K562 (cell line): ENCODE measurements at regions not wholly inside any gene's neighbourhood (a gene's known extent, or its start where the extent isn't known, plus 50 kb on each side); places are given as distances from the start of the nearest gene placed in this dataset.

ENCODE experiments used
- ATAC-seq: fragments of 200-7000 bp; cut with Tn5 transposase; 3 replicates; pipeline ENCODE4 v1.9.1; 2020; ENCODE audit warnings: moderate library complexity
- BruUV-seq: library from RNA; stranded (reverse); fragments of 400-500 nt; replicated peaks from 2 replicates; lab custom pipeline; 2021; lab: Mats Ljungman, UMichigan
- CTCF ChIA-PET: fragments of 300-600 bp; formaldehyde crosslinking; extraction: SDS; loops from one replicate; lab custom pipeline; 2021; ENCODE audit warnings: low intra/inter-chr PET ratio; lab: Yijun Ruan, JAX
- POLR2A ChIA-PET: fragments of 300-600, 350-650 bp; sonication (Branson Sonifier 250); formaldehyde crosslinking; extraction: SDS; loops from one replicate; lab custom pipeline; 2021; ENCODE audit warnings: antibody characterized with exemption, inconsistent platforms; lab: Yijun Ruan, JAX
- DNase-seq, 4 experiments: peaks; one replicate each; pipeline versions ENCODE4 v3.0.0 to v3.0.0-alpha.2; 2011 to 2018; ENCODE audit warnings: low spot score in 3 of 4, mixed read lengths in 3 of 4; ENCODE audit errors: extremely low read depth in 1 of 4
- FAIRE-seq: peaks from 2 replicates; lab custom pipeline; 2011; peaks lifted over from hg19 to GRCh38; lab: Jason Lieb, UNC
- H2AFZ ChIP-seq: 2 replicates; pipeline ENCODE4 v1.6.0; 2011; ENCODE audit warnings: low read depth, low read length, control low read depth, inconsistent platforms
- H3K27ac ChIP-seq: fragments of 200-600 bp; 3 replicates; pipeline ENCODE4 v1.8.0; 2011; ENCODE audit warnings: low read depth, mild to moderate bottlenecking, control low read depth, inconsistent platforms, low read length, moderate library complexity, mixed read lengths; ENCODE audit errors: extremely low read depth
- H3K27me3 ChIP-seq, 2 experiments: fragments of 300-600 bp in 1 of 2; 2 replicates in 1 of 2; 3 replicates in 1 of 2; pipeline versions ENCODE4 v1.6.0 to v1.8.0; 2011; ENCODE audit warnings: inconsistent platforms in 2 of 2, low read length in 2 of 2, mild to moderate bottlenecking in 1 of 2, mixed read lengths in 1 of 2, moderate library complexity in 1 of 2; ENCODE audit not compliant: control insufficient read depth in 2 of 2, insufficient read depth in 2 of 2
- H3K36me3 ChIP-seq: fragments of 300-600 bp; 3 replicates; pipeline ENCODE4 v1.8.0; 2011; ENCODE audit warnings: mild to moderate bottlenecking, low read length, inconsistent platforms; ENCODE audit not compliant: control insufficient read depth, insufficient read depth
- H3K4me1 ChIP-seq, 2 experiments: fragments of 200-600 bp in 1 of 2; replicated peaks in 1 of 2; 2 replicates in 1 of 2; 3 replicates in 1 of 2; pipeline versions ENCODE4 v1.5.1 to v1.8.0; 2011; ENCODE audit warnings: inconsistent platforms in 2 of 2, low read length in 2 of 2, mild to moderate bottlenecking in 1 of 2, mixed read lengths in 1 of 2, moderate library complexity in 1 of 2; ENCODE audit not compliant: control insufficient read depth in 2 of 2, insufficient read depth in 2 of 2
- H3K4me2 ChIP-seq: 2 replicates; pipeline ENCODE4 v1.6.1; 2011; ENCODE audit warnings: low read length, control low read depth, inconsistent platforms, mixed read lengths; ENCODE audit not compliant: insufficient read depth
- H3K4me3 ChIP-seq: fragments of 200-600 bp; sonication (generic), shearing (Covaris generic); 2 replicates; pipeline ENCODE4 v1.5.1; 2016; ENCODE audit warnings: control low read depth, inconsistent platforms
- H3K79me2 ChIP-seq: fragments of 200-600 bp; 3 replicates; pipeline ENCODE4 v1.8.0; 2011; ENCODE audit warnings: low read length, inconsistent platforms; ENCODE audit not compliant: control insufficient read depth, insufficient read depth
- H3K9ac ChIP-seq, 2 experiments: 2 replicates each; pipeline versions ENCODE4 v1.6.0 to v1.6.1; 2011; ENCODE audit warnings: low read depth in 2 of 2, low read length in 2 of 2, control low read depth in 1 of 2, inconsistent platforms in 1 of 2, mild to moderate bottlenecking in 1 of 2, mixed read lengths in 1 of 2; ENCODE audit not compliant: insufficient read depth in 1 of 2
- H3K9me1 ChIP-seq: one replicate; pipeline ENCODE4 v1.6.0; 2011; ENCODE audit warnings: inconsistent platforms, mild to moderate bottlenecking, low read length, moderate library complexity; ENCODE audit not compliant: control insufficient read depth, insufficient read depth
- H3K9me3 ChIP-seq: replicated peaks from 2 replicates; pipeline ENCODE4 v1.5.1; 2011; ENCODE audit warnings: low read depth, low read length, inconsistent platforms; ENCODE audit not compliant: control insufficient read depth, insufficient read depth
- H4K20me1 ChIP-seq: replicated peaks from 2 replicates; pipeline ENCODE4 v1.6.1; 2011; ENCODE audit warnings: low read length, inconsistent platforms, mixed read lengths; ENCODE audit not compliant: control insufficient read depth, insufficient read depth
- CEBPB ChIP-seq: fragments of 450-650 bp; IDR thresholded peaks from 2 replicates; pipeline ENCODE4 v1.6.1; 2016; ENCODE audit warnings: missing genetic modification characterization, missing compliant biosample characterization
- DDX20 ChIP-seq: fragments of 450-650 bp; IDR thresholded peaks from 2 replicates; pipeline ENCODE4 v1.6.1; 2016; ENCODE audit warnings: missing genetic modification characterization, low read depth, mild to moderate bottlenecking, missing compliant biosample characterization, moderate library complexity
- POLR2B ChIP-seq: fragments of 450-650 bp; IDR thresholded peaks from 2 replicates; pipeline ENCODE4 v1.6.1; 2018; ENCODE audit warnings: low read depth; ENCODE audit not compliant: partially characterized antibody
- RFX1 ChIP-seq: fragments of 450-650 bp; IDR thresholded peaks from 2 replicates; pipeline ENCODE4 v1.6.1; 2016; ENCODE audit warnings: mild to moderate bottlenecking, moderate library complexity
- ZFP30 ChIP-seq: fragments of 250-450 bp; sonication (Bioruptor Pico); IDR thresholded peaks from 2 replicates; pipeline ENCODE4 v1.8.0; 2022; ENCODE audit warnings: moderate library complexity, mild to moderate bottlenecking, inconsistent platforms, borderline replicate concordance
- WGBS: fragments of 100-300 bp; shearing (Covaris generic); methylation state at CpG from one replicate; pipeline ENCODE4 v1.1.6; 2016; ENCODE audit warnings: low coverage, mixed read lengths; ENCODE audit not compliant: insufficient coverage; ENCODE audit errors: missing lambda C conversion rate; 5-methylcytosine and 5-hydroxymethylcytosine counted together
- in situ Hi-C: fragments of 300-500 bp; cut with MboI; formaldehyde crosslinking; loops from 4 replicates; pipeline ENCODE4 v1.15.0; 2018; ENCODE audit warnings: inconsistent platforms, mixed read lengths
- intact Hi-C: fragments of 100-400 bp; cut with micrococcal nuclease; formaldehyde crosslinking; loops from 2 replicates; pipeline ENCODE4 v1.14.2; 2022
- TF ChIP-seq, protein P1 (sequence below): sonication (generic); formaldehyde crosslinking; IDR thresholded peaks from 2 replicates; pipeline ENCODE4 v1.8.0; 2022; ENCODE audit warnings: missing genetic modification reagents, mild to moderate bottlenecking, borderline replicate concordance

DNA sequence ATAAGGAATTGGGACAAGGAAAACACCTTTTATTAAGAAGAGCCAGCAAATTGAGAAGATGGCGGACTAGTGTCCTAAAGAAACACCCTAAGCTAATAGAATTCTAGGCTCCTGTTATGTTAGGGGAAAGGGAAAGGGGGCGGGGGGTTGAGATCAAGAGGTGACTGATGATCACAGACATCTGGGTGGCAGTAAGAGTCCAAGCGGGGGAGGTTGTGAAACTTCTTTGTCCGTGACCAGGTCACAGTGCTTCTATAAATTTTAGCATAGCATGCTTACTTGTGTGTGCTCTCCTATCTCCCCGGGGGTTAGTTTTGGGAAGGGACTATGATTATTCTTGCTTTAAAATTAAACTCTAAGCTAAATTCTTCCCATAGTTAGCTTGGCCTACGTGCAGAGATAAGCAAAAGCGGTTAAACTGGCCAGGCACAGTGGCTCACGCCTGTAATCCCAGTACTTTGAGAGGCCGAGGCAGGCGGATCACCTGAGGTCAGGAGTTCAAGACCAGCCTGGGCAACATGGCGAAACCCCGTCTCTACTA is 262.1 kb downstream of the SKIDA1 start:
- in situ Hi-C loops = no loop called here
- FAIRE-seq = no peak

DNA sequence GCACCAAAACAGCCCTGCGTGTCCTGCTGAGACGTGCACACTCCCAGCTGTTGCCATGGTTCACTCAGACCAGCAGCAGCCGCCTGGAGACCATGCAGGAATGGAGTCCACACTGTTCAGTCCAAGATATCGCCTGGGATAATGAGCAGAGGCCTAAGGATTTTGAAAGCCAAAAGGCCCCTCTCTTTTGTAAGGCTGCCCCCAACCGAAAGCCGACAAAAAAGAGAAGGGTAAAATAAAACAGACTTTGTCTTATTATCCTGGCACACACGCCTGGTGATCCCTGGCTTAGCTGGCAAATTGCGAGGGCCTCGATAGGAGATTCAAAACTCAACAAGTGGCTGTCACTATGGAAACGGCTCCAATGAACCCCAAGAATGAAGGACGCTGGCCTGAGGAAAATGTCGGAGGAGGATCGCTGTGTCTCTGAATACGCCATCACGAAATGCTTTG is 263.6 kb downstream of the SKIDA1 start:
- Histone ChIP-seq H3K27me3 (peaks cover 0 to 5% of the 10 kb centered on the region in 2 experiments; a peak in 2 of 5 replicates), H3K9me1 (no peaks in the 10 kb centered on the region), H3K79me2 (no peaks in the 10 kb centered on the region), H4K20me1 (no peaks in the 10 kb centered on the region), H2AFZ (peak overlapping the region; percentile 3; the same call in 1 of the 2 replicates), H3K4me2 (no peak overlapping the region), H3K9me3 (no peaks in the 10 kb centered on the region), H3K9ac (no peak overlapping the region), H3K36me3 (no peaks in the 10 kb centered on the region), H3K27ac (no peak overlapping the region), H3K4me3 (no peak overlapping the region), H3K4me1 (peaks cover 0 to 7% of the 10 kb centered on the region in 2 experiments; a peak in 1 of 5 replicates)
- intact Hi-C loops = no loop called here
- 47% methylated on average over 13 of the region's 15 CpGs for WGBS
- BruUV-seq = no TSS peak
- in situ Hi-C loops = no loop called here
- peak; percentile 26; the same call in 1 of the 3 replicates for ATAC-seq
- ChIA-PET CTCF (no interaction called here), POLR2A (no interaction called here)
- no peak for FAIRE-seq
- TF ChIP-seq, protein P1, sequence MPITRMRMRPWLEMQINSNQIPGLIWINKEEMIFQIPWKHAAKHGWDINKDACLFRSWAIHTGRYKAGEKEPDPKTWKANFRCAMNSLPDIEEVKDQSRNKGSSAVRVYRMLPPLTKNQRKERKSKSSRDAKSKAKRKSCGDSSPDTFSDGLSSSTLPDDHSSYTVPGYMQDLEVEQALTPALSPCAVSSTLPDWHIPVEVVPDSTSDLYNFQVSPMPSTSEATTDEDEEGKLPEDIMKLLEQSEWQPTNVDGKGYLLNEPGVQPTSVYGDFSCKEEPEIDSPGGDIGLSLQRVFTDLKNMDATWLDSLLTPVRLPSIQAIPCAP (CRISPR knock-in tag) = no peak
- TF ChIP-seq DDX20 (tag) = no peak
- peak; percentile 30; the same call in 1 of the 2 replicates for TF ChIP-seq RFX1
- no peak for TF ChIP-seq ZFP30 (CRISPR knock-in tag)
- no peak for DNase-seq

More for the DNA sequence above, 262.1 kb downstream of the SKIDA1 start:
- WGBS = 28% methylated on average over 12 of the region's 12 CpGs
- Histone ChIP-seq H3K9ac (no peak overlapping the region), H2AFZ (peak overlapping the region; percentile 37), H3K4me1 (peaks cover 0 to 5% of the 10 kb centered on the region in 2 experiments; a peak in 1 of 5 replicates), H3K36me3 (no peaks in the 10 kb centered on the region), H3K9me3 (no peaks in the 10 kb centered on the region), H3K4me2 (no peak overlapping the region), H3K9me1 (no peaks in the 10 kb centered on the region), H3K27ac (no peak overlapping the region), H4K20me1 (no peaks in the 10 kb centered on the region), H3K27me3 (peaks cover 0 to 5% of the 10 kb centered on the region in 2 experiments; a peak in 1 of 5 replicates), H3K4me3 (no peak overlapping the region), H3K79me2 (no peaks in the 10 kb centered on the region)
- DNase-seq (peak in 1 of 4 experiments; percentile 31), ATAC-seq (peak; percentile 10; the same call in 1 of the 3 replicates)
- ChIA-PET CTCF (no interaction called here), POLR2A (no interaction called here)
- TF ChIP-seq POLR2B = no peak
- TF ChIP-seq CEBPB (tag) = 0 out of 2 replicates have a peak, but pooled peaks have one; percentile 7
- intact Hi-C loops = no loop called here
- BruUV-seq = no TSS peak
